ENCODE measurements at regions not wholly inside any gene's neighbourhood (a gene's known extent, or its start where the extent isn't known, plus 50 kb on each side); places are given as distances from the start of the nearest gene placed in this dataset.

- intact Hi-C loops (cut with DNase I): no loop called here
- ATAC-seq (no peak), DNase-seq (ENCODE audit: missing footprints) (no peak)
Observed at GRCh38 chr11:33500332-33500731, 200.3 kb downstream of the C11orf91 start.

- DNase-seq (ENCODE audit: missing footprints): no peak
- no peak for ATAC-seq
- intact Hi-C loops (cut with DNase I): no loop called here
Observed at GRCh38 chr11:33492596-33492995, 208.0 kb downstream of the C11orf91 start.

GRCh38 chr11:33490842-33491370, 209.7 kb downstream of the C11orf91 start:
- DNase-seq (ENCODE audit: missing footprints): no peak
- no peak for ATAC-seq
- intact Hi-C loops (cut with DNase I): no loop called here

- intact Hi-C loops (cut with DNase I): no loop called here
- DNase-seq (ENCODE audit: missing footprints): no peak
- ATAC-seq: no peak
Observed at GRCh38 chr11:33488971-33489370, 211.7 kb downstream of the C11orf91 start.

GRCh38 chr11:33480626-33481025, 220.0 kb downstream of the C11orf91 start:
- no peak for ATAC-seq
- intact Hi-C loops (cut with DNase I): no loop called here
- no peak for DNase-seq (ENCODE audit: missing footprints)

- DNase-seq (ENCODE audit: missing footprints) (no peak), ATAC-seq (no peak)
- intact Hi-C loops (cut with DNase I): no loop called here
Observed at GRCh38 chr11:33479231-33479630, 221.4 kb downstream of the C11orf91 start.

- ATAC-seq (no peak), DNase-seq (ENCODE audit: missing footprints) (no peak)
- intact Hi-C loops (cut with DNase I): no loop called here
Observed at GRCh38 chr11:33478111-33478573, 221.0 kb downstream of the HIPK3 start.

GRCh38 chr11:33476945-33477606, 219.9 kb downstream of the HIPK3 start:
- no peak for DNase-seq (ENCODE audit: missing footprints)
- intact Hi-C loops (cut with DNase I): no loop called here

GRCh38 chr11:33475993-33476392, 218.8 kb downstream of the HIPK3 start:
- intact Hi-C loops (cut with DNase I): no loop called here
- DNase-seq (ENCODE audit: missing footprints) (no peak), ATAC-seq (no peak)

More at GRCh38 chr11:33476945-33477606, 219.9 kb downstream of the HIPK3 start:
- ATAC-seq: no peak

- intact Hi-C loops (cut with DNase I): no loop called here
- ATAC-seq (no peak), DNase-seq (ENCODE audit: missing footprints) (no peak)
Observed at GRCh38 chr11:33474866-33475265, 217.7 kb downstream of the HIPK3 start.

- DNase-seq (ENCODE audit: missing footprints): no peak
- intact Hi-C loops (cut with DNase I): no loop called here
- ATAC-seq: no peak
Observed at GRCh38 chr11:33471541-33471940, 214.4 kb downstream of the HIPK3 start.

GRCh38 chr11:33467966-33468365, 210.8 kb downstream of the HIPK3 start:
- DNase-seq (ENCODE audit: missing footprints) (no peak), ATAC-seq (no peak)
- intact Hi-C loops (cut with DNase I): no loop called here

- DNase-seq (ENCODE audit: missing footprints) (no peak), ATAC-seq (no peak)
- intact Hi-C loops (cut with DNase I): no loop called here
Observed at GRCh38 chr11:33463059-33463458, 205.9 kb downstream of the HIPK3 start.

- intact Hi-C loops (cut with DNase I): no loop called here
- DNase-seq (ENCODE audit: missing footprints): no peak
- ATAC-seq: no peak
Observed at GRCh38 chr11:33461369-33462125, 204.4 kb downstream of the HIPK3 start.

- intact Hi-C loops (cut with DNase I): no loop called here
- DNase-seq (ENCODE audit: missing footprints) (no peak), ATAC-seq (no peak)
Observed at GRCh38 chr11:33457948-33458347, 200.8 kb downstream of the HIPK3 start.

GRCh38 chr11:33455867-33456463, 198.8 kb downstream of the HIPK3 start:
- no peak for ATAC-seq
- no peak for DNase-seq (ENCODE audit: missing footprints)
- intact Hi-C loops (cut with DNase I): no loop called here

GRCh38 chr11:33454264-33454663, 197.1 kb downstream of the HIPK3 start:
- no peak for DNase-seq (ENCODE audit: missing footprints)
- intact Hi-C loops (cut with DNase I): no loop called here
- no peak for ATAC-seq

GRCh38 chr11:33452836-33453624, 195.8 kb downstream of the HIPK3 start:
- intact Hi-C loops (cut with DNase I): no loop called here
- no peak for ATAC-seq
- no peak for DNase-seq (ENCODE audit: missing footprints)

- DNase-seq (ENCODE audit: missing footprints) (no peak), ATAC-seq (no peak)
- intact Hi-C loops (cut with DNase I): no loop called here
Observed at GRCh38 chr11:33451364-33451763, 194.2 kb downstream of the HIPK3 start.
